Medulla oblongata (tissue), 1 donor: ENCODE measurements at regions not wholly inside any gene's neighbourhood (a gene's known extent, or its start where the extent isn't known, plus 50 kb on each side); places are given as distances from the start of the nearest gene placed in this dataset.

Experiments used
- DNase-seq: peaks from one replicate; pipeline ENCODE4 v3.0.0-alpha.2; 2015; ENCODE audit errors: extremely low spot score

DNA sequence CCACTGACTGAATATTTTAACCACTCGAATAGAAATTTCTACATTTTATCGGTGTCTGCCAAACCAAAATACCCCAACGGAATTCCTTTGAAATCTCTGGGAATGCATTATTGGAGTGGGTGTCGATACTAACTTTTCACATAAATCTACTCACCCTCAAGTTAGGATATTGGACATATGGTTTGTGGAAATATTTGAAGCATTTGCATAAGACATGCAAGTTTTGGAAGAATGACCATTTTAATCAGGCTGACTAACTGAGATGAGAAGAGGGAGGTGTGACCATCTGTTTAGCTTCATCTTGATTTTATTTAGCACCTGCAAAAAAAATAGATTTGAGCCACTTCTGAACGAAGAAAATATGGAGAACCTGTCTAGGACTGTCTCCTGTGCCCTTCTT, 61.2 kb downstream of the KLF6 start:
- no peak for DNase-seq

DNA sequence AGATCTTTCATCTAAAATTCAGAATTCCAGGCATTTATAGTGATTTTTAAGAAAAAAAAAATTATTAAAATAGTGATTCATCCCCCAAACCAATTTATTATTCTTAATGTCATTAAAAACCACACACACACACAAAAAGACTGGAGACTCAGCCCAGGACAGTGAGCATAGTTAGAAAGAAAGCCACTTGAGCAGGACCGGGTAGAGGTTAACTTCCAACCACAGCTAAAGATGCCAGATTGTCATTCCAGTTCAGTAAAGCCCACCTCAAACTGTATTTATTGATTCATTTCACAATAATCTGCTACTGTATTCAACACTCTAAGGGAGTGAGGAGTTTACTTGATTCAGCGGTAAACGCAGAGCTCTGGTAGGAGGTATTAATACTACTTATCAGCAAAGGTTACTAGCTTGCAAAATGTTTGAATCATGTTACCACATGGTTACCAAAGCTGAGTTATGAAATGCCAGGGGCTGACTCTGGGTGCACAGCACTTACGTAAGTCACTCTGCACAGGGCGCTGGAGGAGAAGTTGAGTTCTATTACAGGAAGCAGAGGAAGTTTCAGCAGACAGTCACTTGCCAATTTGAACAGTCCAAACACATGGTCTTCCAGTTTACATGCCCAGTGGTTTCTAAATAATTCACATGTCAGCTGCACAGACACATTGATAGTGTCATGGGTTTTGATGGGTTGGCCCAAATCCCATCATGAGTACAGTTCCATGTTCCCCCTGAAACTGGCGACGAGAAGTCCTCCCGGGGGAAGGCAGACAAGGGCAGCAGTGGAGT, 64.6 kb downstream of the KLF6 start:
- peak; percentile 86 for DNase-seq

GRCh38 chr10:3719024-3719843, 65.8 kb downstream of the KLF6 start:
- no peak for DNase-seq

- DNase-seq = no peak
Measured at GRCh38 chr10:3716093-3716492, 68.9 kb downstream of the KLF6 start.

GRCh38 chr10:3714967-3715366, 70.0 kb downstream of the KLF6 start:
- DNase-seq = no peak

- no peak for DNase-seq
Measured at GRCh38 chr10:3714531-3714930, 70.5 kb downstream of the KLF6 start.

DNA sequence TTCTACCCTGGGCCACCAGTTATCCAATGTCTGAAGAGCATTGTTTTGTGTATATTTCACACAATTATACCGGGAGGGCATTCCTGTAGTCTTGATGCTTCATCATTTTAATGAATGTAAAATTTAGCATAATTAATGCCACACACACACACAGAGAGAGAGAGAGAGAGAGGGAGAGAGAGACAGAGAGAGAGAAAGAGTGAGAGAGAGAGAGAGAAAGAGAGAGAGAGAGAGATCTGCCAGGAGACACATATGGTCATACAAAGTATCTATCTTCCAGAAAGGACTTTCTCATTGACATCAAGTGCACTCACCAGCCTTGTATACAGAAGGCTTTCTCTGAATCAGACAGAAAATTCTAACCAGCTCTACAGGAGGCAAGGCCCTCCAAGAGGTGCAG, 72.3 kb downstream of the KLF6 start:
- DNase-seq = no peak

DNA sequence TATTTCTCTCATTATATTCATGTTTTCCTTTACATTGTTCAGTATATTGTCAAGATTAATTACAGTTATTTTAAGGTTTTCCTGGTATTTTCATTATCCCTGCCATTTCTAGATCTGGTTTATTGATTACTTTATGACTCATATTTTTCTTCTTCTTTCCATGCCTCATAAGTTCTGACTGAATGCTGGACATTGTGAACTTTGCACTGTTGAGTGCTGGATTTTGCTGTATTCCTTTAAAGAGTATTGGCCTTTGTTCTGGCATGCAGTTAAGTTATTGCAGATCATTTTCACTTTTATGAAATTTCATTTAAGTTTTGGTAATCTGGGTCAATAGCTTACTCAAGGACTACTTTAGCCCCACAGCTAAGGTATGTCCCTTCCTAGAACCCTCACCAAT, 73.1 kb downstream of the KLF6 start:
- no peak for DNase-seq

DNA sequence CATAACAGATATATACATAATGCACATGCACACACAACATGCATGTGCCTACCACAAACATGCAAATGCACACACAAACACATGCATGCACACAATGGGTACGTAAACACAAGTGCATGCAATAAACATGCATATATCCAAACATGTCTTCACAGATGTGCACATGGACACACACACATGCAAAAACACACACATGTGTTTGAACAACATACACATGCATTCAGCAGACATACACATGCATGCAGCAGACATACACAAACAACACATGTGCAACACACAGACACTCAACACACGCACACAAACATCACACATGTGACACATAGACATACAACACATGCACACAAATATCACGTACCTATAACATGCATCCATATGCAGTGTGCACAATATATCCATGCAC, 74.2 kb downstream of the KLF6 start:
- no peak for DNase-seq

GRCh38 chr10:3709456-3710060, 75.5 kb downstream of the KLF6 start:
- DNase-seq = no peak

DNA sequence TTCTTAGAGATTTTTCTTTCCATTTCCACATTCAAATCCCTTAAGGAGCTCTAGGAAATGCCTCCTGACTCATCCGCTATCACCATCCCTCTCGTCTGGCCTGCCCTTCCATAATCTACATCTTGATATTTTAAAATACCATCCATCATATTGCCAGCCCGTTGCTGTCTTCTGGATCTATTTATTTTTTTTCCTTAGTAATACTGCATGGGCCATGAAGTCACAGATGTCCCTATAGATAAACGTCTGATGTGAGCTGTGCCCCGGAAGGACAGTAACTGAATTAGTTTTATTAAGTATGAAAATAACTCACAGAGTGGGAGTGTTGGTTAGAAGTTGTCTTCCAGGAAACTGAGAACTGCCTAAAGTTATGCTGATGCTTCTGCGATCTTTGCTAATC, 76.2 kb downstream of the KLF6 start:
- DNase-seq = no peak

DNA sequence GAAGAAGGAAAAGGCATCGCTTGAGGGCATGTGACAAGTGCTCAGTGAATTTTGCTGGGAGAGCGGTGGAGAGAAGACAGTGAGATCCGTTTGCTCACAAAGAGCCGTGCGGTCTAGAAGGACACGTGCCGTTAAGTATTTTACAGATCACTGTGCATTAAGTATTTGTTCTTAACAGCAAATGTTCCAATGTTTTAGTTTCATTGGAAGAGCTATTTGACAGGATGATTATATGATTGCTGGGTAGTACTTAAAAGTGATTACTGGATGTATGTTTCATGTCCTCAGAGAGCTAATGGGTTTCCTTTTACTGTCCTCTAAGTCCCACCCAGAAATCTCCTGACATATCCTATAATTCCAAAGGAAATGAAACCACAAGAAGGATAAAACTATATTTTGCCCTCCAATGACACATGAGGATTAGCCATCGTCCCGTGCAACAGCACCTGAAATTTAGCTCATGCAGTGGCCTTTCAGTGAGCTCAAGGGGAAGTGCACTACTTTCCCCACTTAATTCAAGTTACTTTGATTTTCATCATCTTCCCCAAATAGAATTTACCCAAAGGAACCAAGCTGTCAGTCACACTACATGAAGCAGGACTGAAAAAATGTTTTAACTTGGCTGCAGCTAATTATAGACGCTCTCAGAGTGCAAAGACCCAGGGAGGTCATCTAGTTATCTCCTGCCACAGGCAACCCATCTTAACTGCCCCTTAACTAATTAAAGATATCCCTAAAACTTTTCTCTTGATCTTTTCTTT, 80.3 kb downstream of the KLF6 start:
- DNase-seq = no peak

DNA sequence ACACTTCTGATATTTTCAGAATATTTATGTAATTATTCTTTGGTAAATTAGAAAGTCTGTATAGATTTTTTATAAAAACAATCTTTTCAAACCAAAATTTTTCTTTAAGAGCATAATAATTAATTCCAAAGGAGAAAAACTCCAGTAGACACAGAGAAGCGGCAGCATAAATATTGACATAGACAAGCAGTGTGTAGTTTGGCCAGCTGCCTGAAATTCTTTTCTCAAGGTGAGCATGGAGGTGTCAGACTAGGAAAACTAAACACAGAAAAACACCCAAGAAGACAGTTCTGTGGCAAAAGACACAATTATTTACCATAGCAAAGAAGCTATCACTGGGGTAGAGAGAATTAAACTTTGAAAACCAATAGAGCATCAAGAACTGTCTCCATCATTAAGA, 82.4 kb downstream of the KLF6 start:
- DNase-seq = no peak

DNA sequence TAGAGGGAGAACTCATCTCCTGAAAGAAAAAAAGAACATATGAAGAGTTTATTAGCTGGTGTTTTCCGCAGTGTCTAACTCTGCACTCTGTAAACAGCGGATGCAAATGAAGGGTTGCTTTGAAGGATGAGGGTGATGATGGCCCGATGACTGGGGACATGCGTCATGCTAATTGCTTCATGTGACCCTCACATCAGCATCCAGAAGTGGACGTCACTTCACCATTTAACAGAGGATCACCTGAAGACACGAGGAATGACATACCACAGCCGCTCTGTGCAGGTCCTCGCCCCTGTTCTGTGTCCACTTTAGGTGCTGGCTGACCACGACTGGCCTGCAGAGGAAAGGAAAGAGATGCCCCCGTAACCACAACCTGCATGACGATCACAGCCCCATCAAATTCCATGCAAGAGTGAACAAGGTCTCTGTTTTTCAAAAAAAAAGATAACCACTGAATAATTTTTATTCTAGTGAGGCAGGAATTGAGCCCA, 82.9 kb downstream of the KLF6 start:
- DNase-seq = no peak

DNA sequence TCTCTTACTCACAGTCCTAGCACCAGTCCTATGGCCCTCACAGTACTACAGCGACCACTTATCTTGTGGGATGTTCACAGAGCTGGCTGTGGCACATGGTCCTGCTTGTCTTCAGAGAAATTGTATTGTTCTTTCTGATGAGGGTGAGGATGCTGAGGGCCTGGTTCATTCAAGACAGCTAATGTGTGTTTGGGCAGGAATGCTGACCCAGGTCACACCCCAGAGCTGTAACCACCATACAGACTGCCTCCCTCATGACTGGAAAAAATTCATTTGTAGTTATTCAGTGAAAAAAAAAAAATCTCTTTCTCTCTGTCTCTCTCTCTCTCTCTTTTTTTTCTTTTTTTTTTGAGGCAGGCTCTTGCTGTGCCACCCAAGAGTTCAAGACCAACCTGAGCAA, 83.5 kb downstream of the KLF6 start:
- no peak for DNase-seq

DNA sequence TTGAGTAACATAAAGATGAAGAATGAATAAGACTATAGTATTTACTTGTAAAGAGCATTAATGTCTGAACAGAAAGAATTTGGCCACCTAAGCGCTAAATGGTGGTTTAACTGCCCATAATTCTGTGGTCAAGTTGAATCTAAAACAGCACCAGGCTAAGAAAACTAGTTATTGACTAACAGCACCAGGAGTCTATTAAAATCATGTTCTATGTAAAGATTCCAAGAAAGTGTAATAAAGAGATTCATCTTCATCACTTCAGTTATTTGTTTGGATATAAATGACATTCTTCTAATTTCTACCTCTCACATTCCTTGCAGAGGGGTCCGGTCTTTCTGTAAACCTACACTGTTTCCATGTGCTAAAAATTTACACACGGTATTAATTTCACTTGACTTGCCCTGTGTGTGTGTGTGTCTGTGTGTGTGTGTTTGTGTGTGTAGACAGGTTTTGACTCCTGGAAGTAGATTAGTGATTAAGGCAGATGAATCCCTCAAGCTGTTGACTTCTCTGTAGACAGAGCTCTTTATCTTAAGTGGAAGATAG, 84.4 kb downstream of the KLF6 start:
- no peak for DNase-seq

- no peak for DNase-seq
Measured at GRCh38 chr10:3699916-3700315, 85.1 kb downstream of the KLF6 start.

GRCh38 chr10:3698312-3698711, 86.7 kb downstream of the KLF6 start:
- DNase-seq = no peak

GRCh38 chr10:3693698-3694080, 91.3 kb downstream of the KLF6 start:
- no peak for DNase-seq

DNA sequence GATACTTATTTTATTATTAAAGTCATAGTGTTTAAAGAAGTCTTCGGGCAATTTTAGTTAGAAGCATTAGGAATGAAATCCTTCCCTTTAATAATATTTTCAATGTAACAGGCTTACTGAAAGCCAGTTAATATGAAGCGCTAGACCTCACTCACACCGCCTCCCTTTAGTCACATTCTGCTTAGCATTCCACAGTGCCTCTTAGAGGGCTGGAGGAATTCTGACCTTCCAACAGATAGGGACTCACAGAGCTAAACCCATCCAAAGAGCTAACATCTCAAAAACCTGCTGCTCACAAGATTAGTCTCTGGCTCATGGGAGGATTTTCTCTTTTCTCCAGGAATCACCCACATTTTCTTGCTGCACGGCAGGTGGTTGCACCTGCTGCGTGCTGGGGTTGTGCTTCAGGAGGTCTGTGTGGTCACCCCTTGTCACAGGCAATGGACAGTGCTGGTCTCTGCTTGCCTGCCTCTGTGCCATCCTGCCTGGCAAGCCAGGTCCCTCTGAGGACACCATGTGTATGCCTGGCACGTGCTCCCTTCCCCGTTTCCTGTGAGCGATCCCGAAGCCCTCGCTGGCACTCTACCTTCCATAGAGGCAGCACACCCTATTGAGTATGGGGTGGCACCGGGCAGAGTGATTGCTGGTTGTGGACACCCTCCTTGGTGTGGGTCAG, 91.8 kb downstream of the KLF6 start:
- no peak for DNase-seq

- DNase-seq = no peak
Measured at GRCh38 chr10:3692387-3692999, 92.5 kb downstream of the KLF6 start.
